ENCODE measurements at regions not wholly inside any gene's neighbourhood (a gene's known extent, or its start where the extent isn't known, plus 50 kb on each side); places are given as distances from the start of the nearest gene placed in this dataset.

DNA sequence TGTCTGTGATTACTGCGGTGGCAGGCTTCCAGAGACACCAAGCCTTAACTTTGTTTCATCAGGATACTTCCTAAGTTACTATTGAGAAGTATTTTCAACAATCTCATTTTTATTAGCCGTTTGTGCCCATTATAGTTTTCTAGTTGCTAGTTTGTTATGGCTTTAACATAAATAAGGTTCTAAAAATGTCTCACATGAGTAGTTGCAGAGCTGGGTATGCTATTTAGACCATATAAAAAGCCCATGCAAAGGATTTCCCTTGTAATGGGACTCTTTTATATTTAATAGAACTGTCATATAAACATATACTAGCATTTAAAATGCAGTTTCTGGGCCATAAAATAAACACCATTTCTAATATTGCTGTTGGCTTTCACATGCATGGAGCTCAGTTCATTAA is 205.3 kb upstream of the TCF21 start:
- H3K4me3 ChIP-seq (ENCODE audit: low read depth, low read length): no peak overlapping the region
- TF ChIP-seq, protein P1, sequence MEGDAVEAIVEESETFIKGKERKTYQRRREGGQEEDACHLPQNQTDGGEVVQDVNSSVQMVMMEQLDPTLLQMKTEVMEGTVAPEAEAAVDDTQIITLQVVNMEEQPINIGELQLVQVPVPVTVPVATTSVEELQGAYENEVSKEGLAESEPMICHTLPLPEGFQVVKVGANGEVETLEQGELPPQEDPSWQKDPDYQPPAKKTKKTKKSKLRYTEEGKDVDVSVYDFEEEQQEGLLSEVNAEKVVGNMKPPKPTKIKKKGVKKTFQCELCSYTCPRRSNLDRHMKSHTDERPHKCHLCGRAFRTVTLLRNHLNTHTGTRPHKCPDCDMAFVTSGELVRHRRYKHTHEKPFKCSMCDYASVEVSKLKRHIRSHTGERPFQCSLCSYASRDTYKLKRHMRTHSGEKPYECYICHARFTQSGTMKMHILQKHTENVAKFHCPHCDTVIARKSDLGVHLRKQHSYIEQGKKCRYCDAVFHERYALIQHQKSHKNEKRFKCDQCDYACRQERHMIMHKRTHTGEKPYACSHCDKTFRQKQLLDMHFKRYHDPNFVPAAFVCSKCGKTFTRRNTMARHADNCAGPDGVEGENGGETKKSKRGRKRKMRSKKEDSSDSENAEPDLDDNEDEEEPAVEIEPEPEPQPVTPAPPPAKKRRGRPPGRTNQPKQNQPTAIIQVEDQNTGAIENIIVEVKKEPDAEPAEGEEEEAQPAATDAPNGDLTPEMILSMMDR (IDR thresholded peaks at IDR 0.05; ENCODE audit: low read depth, low read length): no peak

DNA sequence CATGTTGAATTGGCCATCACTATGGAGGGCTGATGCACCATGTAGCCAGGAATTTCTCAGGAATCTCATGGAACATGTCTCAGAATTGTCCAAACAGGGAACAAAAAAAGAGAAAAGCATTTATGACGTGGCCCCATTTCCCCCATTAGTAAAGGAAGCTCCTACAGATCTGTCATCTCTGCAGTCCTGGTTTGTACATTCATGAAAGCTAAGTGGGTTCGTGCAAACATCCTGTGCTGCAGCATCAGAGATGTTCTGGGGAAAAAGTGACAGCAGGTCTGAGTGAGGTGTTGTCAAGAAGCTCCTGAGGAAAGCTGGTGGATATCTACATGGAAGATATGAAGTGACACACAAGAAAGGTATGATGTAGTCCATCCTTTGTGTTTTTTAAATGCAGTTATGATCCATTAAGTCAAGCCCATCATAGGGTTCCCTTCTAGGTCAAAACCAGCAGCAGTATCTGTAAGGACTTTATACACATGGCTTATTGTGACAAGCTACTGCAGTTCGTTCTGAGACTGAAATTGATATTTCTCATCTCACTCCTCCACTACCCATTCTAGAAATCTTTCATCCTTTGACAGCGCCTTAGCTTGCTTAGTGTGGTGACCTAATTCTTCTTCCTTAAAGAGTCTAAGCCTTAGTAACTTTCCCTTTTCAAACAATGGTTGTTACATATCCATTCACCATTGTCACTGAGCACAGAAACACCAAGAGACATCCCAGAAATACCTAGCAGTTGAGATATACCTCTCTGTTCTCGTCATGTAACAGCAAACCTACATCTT is 200.0 kb upstream of the TCF21 start:
- H3K4me3 ChIP-seq (ENCODE audit: low read depth, low read length): no peak overlapping the region
- TF ChIP-seq, protein P1 (IDR thresholded peaks at IDR 0.05; ENCODE audit: low read depth, low read length): no peak

DNA sequence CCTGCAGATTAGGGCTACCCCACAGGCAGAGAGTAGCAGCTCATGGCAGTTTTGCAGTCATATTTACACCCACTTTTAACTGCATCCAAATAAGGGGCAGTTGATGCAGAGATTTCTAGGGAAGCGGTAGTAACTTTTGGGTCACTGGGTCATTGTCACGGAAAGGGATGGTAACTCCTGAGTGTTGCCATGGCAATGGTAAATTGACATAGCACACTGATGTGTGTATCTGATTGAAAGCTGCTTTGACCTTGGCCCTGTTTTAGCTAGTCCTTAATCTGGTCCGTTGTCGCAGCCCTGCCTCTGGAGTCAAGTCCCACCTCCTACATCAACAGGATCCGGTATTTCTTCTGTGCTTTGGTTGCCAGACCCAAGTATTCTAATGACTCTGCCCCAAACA is 199.1 kb upstream of the TCF21 start:
- no peak overlapping the region for H3K4me3 ChIP-seq (ENCODE audit: low read depth, low read length)
- TF ChIP-seq, protein P1 (IDR thresholded peaks at IDR 0.05; ENCODE audit: low read depth, low read length): no peak

DNA sequence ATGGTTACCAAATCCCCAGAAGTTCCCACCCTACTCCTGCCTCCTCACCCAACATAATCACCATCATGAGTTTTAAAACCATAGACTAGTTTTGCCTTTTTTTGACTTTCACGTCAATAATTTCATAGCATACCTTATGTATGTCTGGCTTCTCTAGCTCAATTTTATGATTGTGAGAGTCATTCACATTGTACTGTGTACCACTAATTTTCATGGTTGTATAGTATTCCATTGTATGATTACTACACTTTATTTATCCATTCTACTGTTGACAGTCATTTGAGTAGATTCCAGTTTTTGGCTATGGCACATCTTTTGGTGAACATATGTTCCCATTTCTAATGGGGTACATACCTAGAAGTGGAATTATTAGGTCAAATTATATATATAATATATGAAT is 195.3 kb upstream of the TCF21 start:
- no peak overlapping the region for H3K4me3 ChIP-seq (ENCODE audit: low read depth, low read length)
- TF ChIP-seq, protein P1 (IDR thresholded peaks at IDR 0.05; ENCODE audit: low read depth, low read length): no peak

DNA sequence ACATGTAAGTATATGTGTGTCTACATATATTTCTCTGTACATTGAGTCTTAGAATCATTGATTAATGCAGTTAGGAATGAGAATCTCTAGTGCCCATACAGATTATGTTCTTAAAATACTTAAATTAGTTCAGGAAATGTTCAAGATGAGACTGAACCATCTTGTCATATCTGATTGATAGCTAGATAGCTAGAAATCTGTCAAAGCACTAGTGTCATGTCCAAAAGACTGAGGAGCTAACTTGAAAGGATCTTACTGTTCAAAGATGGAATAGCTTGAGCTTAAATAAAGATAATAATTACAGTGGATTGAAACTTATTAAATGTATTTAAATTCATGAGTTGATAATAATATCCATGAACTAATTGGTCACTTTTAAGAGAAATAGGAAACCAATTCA is 191.7 kb upstream of the TCF21 start:
- no peak overlapping the region for H3K4me3 ChIP-seq (ENCODE audit: low read depth, low read length)
- TF ChIP-seq, protein P1 (IDR thresholded peaks at IDR 0.05; ENCODE audit: low read depth, low read length): no peak

DNA sequence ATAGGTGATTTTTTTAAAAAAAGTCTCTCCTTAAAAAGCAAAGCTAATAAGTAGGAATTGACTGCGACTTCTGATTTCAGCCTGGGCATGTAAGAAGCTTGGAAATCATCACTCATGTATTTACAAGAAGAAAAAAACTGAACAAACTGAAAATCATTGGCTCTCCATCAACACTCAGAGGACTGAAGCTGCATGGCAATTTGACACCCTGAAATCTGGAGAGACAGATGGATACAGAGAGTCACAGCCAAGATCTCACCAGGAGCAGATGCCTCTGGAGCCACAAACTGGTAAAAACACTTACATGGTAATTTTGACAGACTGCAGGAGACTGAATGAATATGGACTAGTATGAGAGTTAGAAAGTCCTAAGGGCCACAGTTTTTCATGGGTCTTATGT is 191.2 kb upstream of the TCF21 start:
- no peak overlapping the region for H3K4me3 ChIP-seq (ENCODE audit: low read depth, low read length)
- TF ChIP-seq, protein P1 (IDR thresholded peaks at IDR 0.05; ENCODE audit: low read depth, low read length): no peak

DNA sequence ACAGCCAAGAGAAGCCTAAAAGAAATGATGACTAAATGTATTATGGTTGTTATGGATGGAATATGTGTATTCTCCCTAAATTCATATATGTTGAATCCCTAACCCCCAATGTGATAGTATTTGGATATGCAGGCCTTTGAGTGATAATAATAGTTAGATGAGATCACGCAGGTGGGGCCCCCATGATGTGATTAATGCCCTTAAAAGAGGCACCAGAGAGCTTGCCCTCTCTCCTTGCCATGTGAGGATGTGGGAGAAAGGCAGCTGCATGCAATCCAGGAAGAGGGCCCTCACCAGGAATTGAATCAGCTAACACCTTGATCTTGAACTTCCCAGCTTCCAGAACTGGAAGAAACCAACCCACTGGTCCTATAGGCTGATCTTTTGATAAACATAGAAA is 190.6 kb upstream of the TCF21 start:
- H3K4me3 ChIP-seq (ENCODE audit: low read depth, low read length): no peak overlapping the region
- TF ChIP-seq, protein P1 (IDR thresholded peaks at IDR 0.05; ENCODE audit: low read depth, low read length): no peak

Data from WI38 (cell line).